Lower leg skin (tissue), 4 donors: ENCODE measurements at regions not wholly inside any gene's neighbourhood (a gene's known extent, or its start where the extent isn't known, plus 50 kb on each side); places are given as distances from the start of the nearest gene placed in this dataset.

ENCODE experiments used
- DNase-seq, 2 donors: peaks; one replicate each; pipeline ENCODE4 v3.0.0-alpha.2; 2019; ENCODE audit warnings: low spot score in 2 of 2
- H3K4me3 ChIP-seq: fragments of 200-600 bp; sonication (generic); 2 replicates; pipeline ENCODE4 v1.5.1; 2017; ENCODE audit warnings: mild to moderate bottlenecking, low read depth; ENCODE audit not compliant: poor library complexity, severe bottlenecking
- CTCF ChIP-seq, 3 donors: fragments of 450-650 bp; IDR thresholded peaks; one replicate each; pipeline ENCODE4 v1.5.1; 2016; ENCODE audit warnings: antibody characterized with exemption in 3 of 3, mild to moderate bottlenecking in 3 of 3, moderate library complexity in 2 of 3
- POLR2A ChIP-seq, 2 donors: fragments of 450-650 bp; IDR thresholded peaks; one replicate each; pipeline ENCODE4 v1.6.1; 2016 to 2017; ENCODE audit warnings: antibody characterized with exemption in 2 of 2, mild to moderate bottlenecking in 1 of 2, moderate library complexity in 1 of 2
- WGBS, 2 donors: methylation state at CpG; one replicate each; pipeline ENCODE4 v1.1.5; 2018; 5-methylcytosine and 5-hydroxymethylcytosine counted together
- intact Hi-C: fragments of 100-400 bp; cut with DNase I; formaldehyde crosslinking; loops from one replicate; pipeline ENCODE4 v1.15.0; 2023; ENCODE audit warnings: low total_unique reads

- no peak for TF ChIP-seq CTCF (IDR thresholded peaks at IDR 0.05)
- TF ChIP-seq POLR2A (IDR thresholded peaks at IDR 0.05) = no peak
- WGBS, 2 donors = 72 to 75% methylated on average over 3 of the region's 3 CpGs
- no peak overlapping the region for H3K4me3 ChIP-seq
- no peak for DNase-seq
- intact Hi-C loops = no loop called here
Observed at GRCh38 chr14:98195256-98195655, 1076.7 kb downstream of the BCL11B start.

GRCh38 chr14:98197933-98198332 is 1074.1 kb downstream of the BCL11B start:
- intact Hi-C loops = no loop called here
- no peak for TF ChIP-seq POLR2A (IDR thresholded peaks at IDR 0.05)
- TF ChIP-seq CTCF (IDR thresholded peaks at IDR 0.05) = no peak
- 96% methylated on average over 1 of the region's 1 CpG for WGBS, 2 donors

GRCh38 chr14:98198385-98198784 is 1073.6 kb downstream of the BCL11B start:
- intact Hi-C loops = no loop called here
- no peak overlapping the region for H3K4me3 ChIP-seq

More at GRCh38 chr14:98197933-98198332, 1074.1 kb downstream of the BCL11B start:
- no peak overlapping the region for H3K4me3 ChIP-seq
- DNase-seq = no peak

GRCh38 chr14:98200601-98201000 is 1071.4 kb downstream of the BCL11B start:
- TF ChIP-seq CTCF (IDR thresholded peaks at IDR 0.05) (no peak), POLR2A (IDR thresholded peaks at IDR 0.05) (no peak)
- 80 to 81% methylated on average over 7 of the region's 7 CpGs for WGBS, 2 donors
- intact Hi-C loops = no loop called here
- no peak overlapping the region for H3K4me3 ChIP-seq
- no peak for DNase-seq

More at GRCh38 chr14:98198385-98198784, 1073.6 kb downstream of the BCL11B start:
- WGBS, 2 donors = 64 to 84% methylated on average over 9 to 10 of the region's 10 CpGs
- TF ChIP-seq POLR2A (IDR thresholded peaks at IDR 0.05) (no peak), CTCF (IDR thresholded peaks at IDR 0.05) (no peak)
- DNase-seq = no peak

- no peak for DNase-seq
- TF ChIP-seq CTCF (IDR thresholded peaks at IDR 0.05) (no peak), POLR2A (IDR thresholded peaks at IDR 0.05) (no peak)
- WGBS, 2 donors = 92 to 94% methylated on average over 6 of the region's 6 CpGs
Observed at GRCh38 chr14:98203421-98203820, 1068.6 kb downstream of the BCL11B start.

GRCh38 chr14:98204139-98204538 is 1067.9 kb downstream of the BCL11B start:
- TF ChIP-seq POLR2A (IDR thresholded peaks at IDR 0.05) = no peak
- TF ChIP-seq CTCF (IDR thresholded peaks at IDR 0.05) = no peak
- intact Hi-C loops = no loop called here
- WGBS, 2 donors = 23 to 74% methylated on average over 3 of the region's 3 CpGs

More at GRCh38 chr14:98203421-98203820, 1068.6 kb downstream of the BCL11B start:
- intact Hi-C loops = no loop called here
- no peak overlapping the region for H3K4me3 ChIP-seq

More at GRCh38 chr14:98204139-98204538, 1067.9 kb downstream of the BCL11B start:
- no peak for DNase-seq
- no peak overlapping the region for H3K4me3 ChIP-seq
